ENCODE measurements at regions not wholly inside any gene's neighbourhood (a gene's known extent, or its start where the extent isn't known, plus 50 kb on each side); places are given as distances from the start of the nearest gene placed in this dataset.

DNA sequence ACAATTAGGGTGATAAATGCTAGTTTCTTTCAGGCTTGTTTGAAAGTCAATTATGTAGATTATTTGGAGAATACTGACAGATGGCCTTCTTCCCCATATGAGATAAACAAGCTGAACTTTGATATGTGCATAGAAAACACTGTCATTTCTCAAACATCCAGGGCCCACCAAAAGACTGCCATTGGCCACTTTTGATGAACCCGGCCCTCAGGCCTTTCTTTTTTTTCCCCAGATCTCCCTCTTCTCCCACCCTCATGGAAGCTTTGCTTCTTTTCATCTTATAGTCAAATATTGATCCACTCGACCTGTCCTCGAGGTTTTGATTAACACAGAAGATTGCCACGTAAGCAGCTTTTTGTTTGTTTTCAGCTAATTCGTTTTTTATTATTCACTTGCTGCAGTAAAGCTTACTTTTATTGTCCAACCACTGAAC, 377.4 kb downstream of the SMARCA1 start:
- TF ChIP-seq, protein P1, sequence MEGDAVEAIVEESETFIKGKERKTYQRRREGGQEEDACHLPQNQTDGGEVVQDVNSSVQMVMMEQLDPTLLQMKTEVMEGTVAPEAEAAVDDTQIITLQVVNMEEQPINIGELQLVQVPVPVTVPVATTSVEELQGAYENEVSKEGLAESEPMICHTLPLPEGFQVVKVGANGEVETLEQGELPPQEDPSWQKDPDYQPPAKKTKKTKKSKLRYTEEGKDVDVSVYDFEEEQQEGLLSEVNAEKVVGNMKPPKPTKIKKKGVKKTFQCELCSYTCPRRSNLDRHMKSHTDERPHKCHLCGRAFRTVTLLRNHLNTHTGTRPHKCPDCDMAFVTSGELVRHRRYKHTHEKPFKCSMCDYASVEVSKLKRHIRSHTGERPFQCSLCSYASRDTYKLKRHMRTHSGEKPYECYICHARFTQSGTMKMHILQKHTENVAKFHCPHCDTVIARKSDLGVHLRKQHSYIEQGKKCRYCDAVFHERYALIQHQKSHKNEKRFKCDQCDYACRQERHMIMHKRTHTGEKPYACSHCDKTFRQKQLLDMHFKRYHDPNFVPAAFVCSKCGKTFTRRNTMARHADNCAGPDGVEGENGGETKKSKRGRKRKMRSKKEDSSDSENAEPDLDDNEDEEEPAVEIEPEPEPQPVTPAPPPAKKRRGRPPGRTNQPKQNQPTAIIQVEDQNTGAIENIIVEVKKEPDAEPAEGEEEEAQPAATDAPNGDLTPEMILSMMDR (IDR thresholded peaks at IDR 0.05) = no peak

GRCh38 chrX:129145385-129145784, 377.9 kb downstream of the SMARCA1 start:
- TF ChIP-seq, protein P1 (IDR thresholded peaks at IDR 0.05) = no peak

- TF ChIP-seq, protein P1 (IDR thresholded peaks at IDR 0.05) = no peak
Observed at GRCh38 chrX:129144172-129145038, 378.9 kb downstream of the SMARCA1 start.

GRCh38 chrX:129139837-129140598, 383.3 kb downstream of the SMARCA1 start:
- TF ChIP-seq, protein P1 (IDR thresholded peaks at IDR 0.05) = no peak

DNA sequence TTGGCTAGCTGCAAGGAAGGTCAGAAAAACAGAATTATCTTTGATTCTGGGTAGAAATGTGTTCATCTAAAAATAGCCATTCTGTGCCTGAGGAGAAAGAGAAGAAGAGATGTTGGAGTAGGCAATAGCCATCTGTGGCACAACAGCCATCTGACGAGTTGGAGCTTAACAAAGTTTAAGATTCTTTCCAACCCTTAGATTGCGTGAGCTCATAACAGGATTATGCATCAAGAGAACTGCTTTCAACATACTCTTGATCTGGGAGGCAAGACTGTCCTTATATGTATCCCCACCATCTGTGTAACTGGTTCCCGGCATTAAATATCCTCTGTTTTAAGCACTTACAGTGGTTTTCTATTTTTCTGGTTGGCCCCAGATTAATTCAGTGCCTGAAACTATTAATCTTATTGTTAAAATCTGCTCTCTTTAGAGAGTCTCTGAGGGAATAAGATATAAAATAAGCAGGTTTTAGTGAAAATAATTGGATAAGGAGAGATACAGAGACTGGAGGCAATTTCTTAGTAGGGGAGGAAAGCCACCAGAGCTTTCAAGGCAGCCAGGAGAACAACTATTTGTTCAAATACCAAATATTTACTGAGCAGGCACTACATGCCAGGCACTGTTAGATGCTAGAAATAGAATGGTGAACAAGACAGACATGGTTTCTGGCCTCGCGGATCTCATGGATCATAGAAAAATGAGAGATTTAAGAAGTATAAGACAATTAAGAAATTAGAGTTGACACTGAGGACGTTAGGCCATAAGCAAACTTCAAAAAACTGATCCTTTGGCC, 398.0 kb downstream of the SMARCA1 start:
- TF ChIP-seq, protein P1 (IDR thresholded peaks at IDR 0.05) = no peak

- TF ChIP-seq, protein P1 (IDR thresholded peaks at IDR 0.05) = no peak
Observed at GRCh38 chrX:129123795-129124194, 399.5 kb downstream of the SMARCA1 start.
